Kidney (tissue), 13 donors: ENCODE measurements at regions not wholly inside any gene's neighbourhood (a gene's known extent, or its start where the extent isn't known, plus 50 kb on each side); places are given as distances from the start of the nearest gene placed in this dataset.
A peak's percentile ranks its signal among the peaks of the same experiment; 100 is the strongest.

Experiments
- DNase-seq, 5 donors: peaks; one replicate each; pipeline ENCODE4 v3.0.0-alpha.2; 2013 to 2020
- FAIRE-seq: peaks from 2 replicates; lab custom pipeline; 2012; peaks lifted over from hg19 to GRCh38; lab: Jason Lieb, UNC
- H3K27ac ChIP-seq, 2 donors: one replicate each; pipeline ENCODE4 v1.7.0; 2013; ENCODE audit warnings: low read depth in 2 of 2, low read length in 2 of 2, inconsistent platforms in 1 of 2
- H3K27me3 ChIP-seq: one replicate; pipeline ENCODE4 v1.7.1; 2013; ENCODE audit warnings: low read length, inconsistent platforms; ENCODE audit not compliant: control insufficient read depth, insufficient read depth
- H3K36me3 ChIP-seq, 3 donors: one replicate each; pipeline versions ENCODE4 v1.7.0 to v1.7.1; 2013; ENCODE audit warnings: low read length in 3 of 3, control low read depth in 1 of 3, inconsistent platforms in 1 of 3; ENCODE audit not compliant: insufficient read depth in 3 of 3, control insufficient read depth in 2 of 3
- H3K4me1 ChIP-seq, 3 donors: one replicate each; pipeline versions ENCODE4 v1.7.0 to v1.7.1; 2013; ENCODE audit warnings: low read length in 3 of 3, inconsistent platforms in 1 of 3, low read depth in 1 of 3; ENCODE audit not compliant: control insufficient read depth in 2 of 3, insufficient read depth in 2 of 3
- H3K4me3 ChIP-seq, 3 donors: one replicate each; pipeline versions ENCODE4 v1.7.0 to v1.8.1; 2013; ENCODE audit warnings: low read length in 3 of 3, control low read depth in 1 of 3, inconsistent platforms in 1 of 3
- H3K9ac ChIP-seq, 3 donors: one replicate each; pipeline versions ENCODE4 v1.7.0 to v1.7.1; 2013; ENCODE audit warnings: low read length in 3 of 3, control low read depth in 1 of 3, inconsistent platforms in 1 of 3
- H3K9me3 ChIP-seq, 3 donors: one replicate each; pipeline versions ENCODE4 v1.7.0 to v1.7.1; 2013; ENCODE audit warnings: low read length in 3 of 3, control low read depth in 1 of 3, inconsistent platforms in 1 of 3; ENCODE audit not compliant: control insufficient read depth in 2 of 3, insufficient read depth in 1 of 3
- intact Hi-C: fragments of 100-400 bp; cut with DNase I; formaldehyde crosslinking; loops from one replicate; pipeline ENCODE4 v1.11.1; 2022
- TF ChIP-seq, protein P1 (sequence below): IDR thresholded peaks from 3 replicates; pipeline ENCODE4 v1.5.1; 2012; ENCODE audit warnings: mild to moderate bottlenecking, moderate library complexity, borderline replicate concordance; ENCODE audit not compliant: insufficient read depth; ENCODE audit errors: extremely low read depth
- donor health status: control.
- donor health status: control.
- donor health status: control.
- donor health status: control.
- donor health status: control.
- donor health status: DM: yes; HTN: yes; CAD: no.
- donor health status: Normal renal cell carcinoma (clear cell type).

DNA sequence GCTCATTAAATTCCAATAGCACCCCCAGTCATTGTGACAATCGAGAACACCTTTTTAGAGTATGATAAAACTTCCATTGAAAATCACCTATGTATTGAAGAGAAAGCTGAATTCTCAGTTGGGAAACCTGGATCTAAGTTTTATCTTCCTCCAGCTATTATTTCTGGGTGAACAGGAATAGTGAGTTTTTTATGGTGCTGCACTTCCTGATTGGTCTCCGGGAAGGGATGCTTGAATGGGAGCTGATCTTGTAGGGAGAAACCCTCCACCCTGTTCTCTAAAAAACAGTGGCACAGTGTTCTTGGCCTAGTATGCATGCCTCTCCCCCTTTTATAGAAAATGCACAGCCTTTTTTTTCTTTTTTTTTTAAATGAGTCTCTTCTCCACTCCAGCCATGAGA lies 112.2 kb downstream of the ACTBL2 start:
- no peak overlapping the region for H3K9ac ChIP-seq
- DNase-seq (peak in 1 of 5 donors; percentile 7), FAIRE-seq (no peak)
- H3K36me3 ChIP-seq = no peaks in the 10 kb centered on the region
- no peaks in the 10 kb centered on the region for H3K27me3 ChIP-seq
- no peak overlapping the region for H3K27ac ChIP-seq
- TF ChIP-seq, protein P1, sequence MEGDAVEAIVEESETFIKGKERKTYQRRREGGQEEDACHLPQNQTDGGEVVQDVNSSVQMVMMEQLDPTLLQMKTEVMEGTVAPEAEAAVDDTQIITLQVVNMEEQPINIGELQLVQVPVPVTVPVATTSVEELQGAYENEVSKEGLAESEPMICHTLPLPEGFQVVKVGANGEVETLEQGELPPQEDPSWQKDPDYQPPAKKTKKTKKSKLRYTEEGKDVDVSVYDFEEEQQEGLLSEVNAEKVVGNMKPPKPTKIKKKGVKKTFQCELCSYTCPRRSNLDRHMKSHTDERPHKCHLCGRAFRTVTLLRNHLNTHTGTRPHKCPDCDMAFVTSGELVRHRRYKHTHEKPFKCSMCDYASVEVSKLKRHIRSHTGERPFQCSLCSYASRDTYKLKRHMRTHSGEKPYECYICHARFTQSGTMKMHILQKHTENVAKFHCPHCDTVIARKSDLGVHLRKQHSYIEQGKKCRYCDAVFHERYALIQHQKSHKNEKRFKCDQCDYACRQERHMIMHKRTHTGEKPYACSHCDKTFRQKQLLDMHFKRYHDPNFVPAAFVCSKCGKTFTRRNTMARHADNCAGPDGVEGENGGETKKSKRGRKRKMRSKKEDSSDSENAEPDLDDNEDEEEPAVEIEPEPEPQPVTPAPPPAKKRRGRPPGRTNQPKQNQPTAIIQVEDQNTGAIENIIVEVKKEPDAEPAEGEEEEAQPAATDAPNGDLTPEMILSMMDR = no peak
- no peak overlapping the region for H3K4me3 ChIP-seq
- intact Hi-C loops = no loop called here
- no peaks in the 10 kb centered on the region for H3K4me1 ChIP-seq
- H3K9me3 ChIP-seq = no peaks in the 10 kb centered on the region

DNA sequence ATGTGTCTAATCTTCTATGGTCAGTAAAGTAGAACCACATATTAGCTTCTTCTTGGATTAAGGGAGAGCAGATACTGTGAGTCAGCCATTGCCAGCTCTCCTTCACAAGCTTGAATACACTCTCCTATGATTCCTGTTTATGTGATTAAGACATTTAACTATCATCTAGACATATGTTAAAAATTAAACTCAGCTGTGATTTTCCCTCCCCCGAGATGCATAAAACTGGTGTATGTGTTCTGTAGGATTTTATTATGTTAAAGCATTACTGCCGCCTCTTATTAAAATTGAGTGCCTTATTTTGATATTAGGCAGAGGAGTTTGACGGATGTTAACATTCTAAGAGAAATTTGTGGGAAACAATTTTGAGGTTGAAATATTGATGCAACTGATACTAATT lies 114.6 kb downstream of the ACTBL2 start:
- intact Hi-C loops = no loop called here
- no peaks in the 10 kb centered on the region for H3K9me3 ChIP-seq
- H3K4me3 ChIP-seq = no peak overlapping the region
- H3K9ac ChIP-seq = no peak overlapping the region
- H3K27ac ChIP-seq = no peak overlapping the region
- no peaks in the 10 kb centered on the region for H3K36me3 ChIP-seq
- DNase-seq (peak in 2 of 5 donors; percentile 3 to 29), FAIRE-seq (no peak)
- no peaks in the 10 kb centered on the region for H3K27me3 ChIP-seq
- TF ChIP-seq, protein P1 = no peak
- no peaks in the 10 kb centered on the region for H3K4me1 ChIP-seq

DNA sequence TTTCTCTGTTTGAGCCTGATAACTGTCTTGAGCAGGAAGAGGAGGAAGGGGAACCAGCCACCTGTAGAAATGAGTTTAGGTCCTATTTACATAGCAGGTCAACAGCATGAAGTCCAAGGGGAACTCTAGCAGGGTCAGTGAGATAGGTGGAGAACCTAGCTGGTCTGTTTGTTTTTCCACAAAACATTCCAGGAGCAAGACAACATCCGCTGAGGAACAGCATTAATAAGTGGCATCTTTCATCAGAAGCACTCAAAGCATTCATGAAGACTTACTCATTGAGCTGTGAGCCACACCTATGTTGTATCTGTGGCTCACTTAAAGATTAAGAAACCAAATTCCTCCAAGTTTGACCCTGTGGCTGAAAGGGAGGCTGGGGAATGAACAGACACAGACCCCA lies 115.9 kb downstream of the ACTBL2 start:
- intact Hi-C loops = no loop called here
- Histone ChIP-seq H3K4me3 (no peak overlapping the region), H3K27ac (no peak overlapping the region), H3K4me1 (no peaks in the 10 kb centered on the region), H3K27me3 (no peaks in the 10 kb centered on the region), H3K9me3 (no peaks in the 10 kb centered on the region), H3K36me3 (no peaks in the 10 kb centered on the region), H3K9ac (no peak overlapping the region)
- FAIRE-seq (no peak), DNase-seq (no peak)
- TF ChIP-seq, protein P1 = no peak

DNA sequence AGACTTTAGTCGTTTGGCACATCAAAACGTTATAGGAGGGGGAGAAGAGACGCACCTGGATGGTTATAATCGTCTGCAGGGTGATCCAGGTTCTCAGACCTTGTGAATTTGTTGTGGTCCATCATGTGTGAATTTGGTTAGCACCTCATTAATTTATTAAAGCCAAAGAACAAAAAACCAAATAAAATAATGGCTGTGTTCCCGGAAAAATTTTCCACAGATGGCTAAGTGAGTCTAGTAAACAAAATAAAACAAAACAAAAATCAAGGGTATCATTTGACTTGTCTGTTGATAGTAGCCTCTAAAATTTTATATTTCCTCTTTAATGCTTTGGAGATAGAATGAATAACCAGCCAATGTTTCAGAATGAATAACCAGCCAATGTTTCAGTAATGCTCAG lies 119.7 kb downstream of the ACTBL2 start:
- Histone ChIP-seq H3K27me3 (no peaks in the 10 kb centered on the region), H3K36me3 (no peaks in the 10 kb centered on the region), H3K27ac (no peak overlapping the region), H3K4me1 (no peaks in the 10 kb centered on the region), H3K9ac (no peak overlapping the region), H3K9me3 (no peaks in the 10 kb centered on the region), H3K4me3 (no peak overlapping the region)
- TF ChIP-seq, protein P1 = no peak
- DNase-seq (no peak), FAIRE-seq (no peak)
- intact Hi-C loops = no loop called here
